GM12892 (cell line): ENCODE measurements at regions not wholly inside any gene's neighbourhood (a gene's known extent, or its start where the extent isn't known, plus 50 kb on each side); places are given as distances from the start of the nearest gene placed in this dataset.
"Not testable (repeated sequence)": the region's sequence is repeated elsewhere in the genome, so short reads cannot be mapped to it uniquely, and the experiment has no call there.

Experiments
- POLR2A ChIP-seq: IDR thresholded peaks from 2 replicates; pipeline ENCODE4 v1.6.1; 2011; ENCODE audit warnings: low read depth, low read length, control low read depth
- POLR2AphosphoS5 ChIP-seq: IDR thresholded peaks from 2 replicates; pipeline ENCODE4 v1.6.1; 2011; ENCODE audit warnings: low read depth, low read length, control low read depth
- TAF1 ChIP-seq: IDR thresholded peaks from 2 replicates; pipeline ENCODE4 v1.6.1; 2011; ENCODE audit warnings: low read depth, mild to moderate bottlenecking, control low read depth, low read length, borderline replicate concordance

DNA sequence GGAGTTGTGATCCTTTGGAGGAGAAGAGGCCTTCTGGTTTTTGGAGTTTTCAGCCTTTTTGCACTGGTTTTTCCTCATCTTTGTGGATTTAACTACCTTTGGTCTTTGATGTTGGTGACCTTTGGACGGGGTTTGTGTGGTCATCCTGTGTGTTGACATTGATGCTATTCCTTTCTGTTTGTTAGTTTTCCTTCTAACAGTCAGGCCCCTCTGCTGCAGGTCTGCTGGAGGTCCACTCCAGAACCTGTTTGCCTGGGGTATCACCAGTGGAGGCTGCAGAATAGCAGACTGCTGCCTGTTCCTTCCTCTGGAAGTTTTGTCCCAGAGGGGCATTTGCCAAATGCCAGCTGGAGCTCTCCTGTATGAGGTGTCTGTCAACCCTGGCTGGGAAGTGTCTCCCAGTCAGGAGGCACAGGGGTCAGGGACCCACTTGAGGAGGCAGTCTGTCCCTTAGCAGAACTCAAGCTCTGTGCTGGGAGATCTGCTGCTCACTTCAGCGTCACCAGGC is 149.4 kb upstream of the G2E3 start:
- not testable (repeated sequence) for TF ChIP-seq POLR2AphosphoS5, TAF1, POLR2A
